Natural killer cell (primary cell): ENCODE measurements at regions not wholly inside any gene's neighbourhood (a gene's known extent, or its start where the extent isn't known, plus 50 kb on each side); places are given as distances from the start of the nearest gene placed in this dataset.

Source experiments
- ATAC-seq, 3 donors: fragments of 150-1000 bp in 2 of 3; fragments of 200-7000 bp in 1 of 3; cut with Tn5 transposase; 1 replicate in 1 of 3; 2 replicates in 2 of 3; pipeline ENCODE4 v1.10.0; 2021; ENCODE audit warnings: mild to moderate bottlenecking in 2 of 3, moderate library complexity in 2 of 3
- DNase-seq, 2 donors: peaks; one replicate each; pipeline versions ENCODE4 v3.0.0 to v3.0.0-alpha.2; 2013 to 2021; ENCODE audit warnings: mixed read lengths in 1 of 2
- H3K27ac ChIP-seq: one replicate; pipeline ENCODE4 v1.5.1; 2013; ENCODE audit warnings: mild to moderate bottlenecking, low read length
- H3K27me3 ChIP-seq: one replicate; pipeline ENCODE4 v1.6.1; 2013; ENCODE audit warnings: low read length; ENCODE audit not compliant: control insufficient read depth, insufficient read depth
- H3K36me3 ChIP-seq: one replicate; pipeline ENCODE4 v1.6.1; 2013; ENCODE audit warnings: low read length; ENCODE audit not compliant: control insufficient read depth, insufficient read depth
- H3K4me1 ChIP-seq: one replicate; pipeline ENCODE4 v1.6.1; 2013; ENCODE audit warnings: low read length; ENCODE audit not compliant: control insufficient read depth, insufficient read depth
- H3K4me3 ChIP-seq: one replicate; pipeline ENCODE4 v1.5.1; 2013; ENCODE audit warnings: low read length
- H3K9me3 ChIP-seq: one replicate; pipeline ENCODE4 v1.6.1; 2013; ENCODE audit warnings: low read length; ENCODE audit not compliant: control insufficient read depth, insufficient read depth
- H3K27ac Mint-ChIP-seq, 2 donors: one replicate each; pipeline ENCODE4 v1.8.0; 2022; ENCODE audit warnings: mild to moderate bottlenecking in 2 of 2, mixed read lengths in 2 of 2, moderate library complexity in 1 of 2
- H3K27me3 Mint-ChIP-seq, 2 donors: one replicate each; pipeline ENCODE4 v1.8.0; 2022; ENCODE audit warnings: low read depth in 2 of 2, mixed read lengths in 2 of 2
- H3K36me3 Mint-ChIP-seq: one replicate; pipeline ENCODE4 v1.8.0; 2022; ENCODE audit warnings: mixed read lengths
- H3K4me1 Mint-ChIP-seq, 2 donors: one replicate each; pipeline ENCODE4 v1.8.0; 2022; ENCODE audit warnings: mixed read lengths in 2 of 2
- H3K4me3 Mint-ChIP-seq: one replicate; pipeline ENCODE4 v1.8.0; 2022; ENCODE audit warnings: mild to moderate bottlenecking, moderate library complexity, mixed read lengths
- H3K9me3 Mint-ChIP-seq, 2 donors: one replicate each; pipeline ENCODE4 v1.8.0; 2022; ENCODE audit warnings: mixed read lengths in 2 of 2
- CTCF ChIP-seq: fragments of 200-600 bp; IDR thresholded peaks from one replicate; pipeline ENCODE4 v1.8.0; 2022; ENCODE audit warnings: antibody characterized with exemption
- WGBS: methylation state at CpG from one replicate; pipeline ENCODE4 v1.1.7; 2013; ENCODE audit warnings: missing lambda C conversion rate; ENCODE audit not compliant: insufficient coverage; 5-methylcytosine and 5-hydroxymethylcytosine counted together
- intact Hi-C: fragments of 100-400 bp; cut with micrococcal nuclease; formaldehyde crosslinking; loops from one replicate; pipeline ENCODE4 v1.14.2; 2022

- H3K4me3 ChIP-seq, result no peak overlapping the region
- intact Hi-C loops, result no loop called here
- no peak overlapping the region for H3K27ac ChIP-seq
- Mint-ChIP-seq H3K27ac (no peak overlapping the region), H3K9me3 (peaks cover 0 to 2% of the 10 kb centered on the region in 2 donors), H3K27me3 (no peaks in the 10 kb centered on the region), H3K36me3 (no peaks in the 10 kb centered on the region), H3K4me3 (no peak overlapping the region), H3K4me1 (no peaks in the 10 kb centered on the region)
- no peaks in the 10 kb centered on the region for H3K4me1 ChIP-seq
- no peaks in the 10 kb centered on the region for H3K36me3 ChIP-seq
- no peaks in the 10 kb centered on the region for H3K9me3 ChIP-seq
- 88% methylated on average over 2 of the region's 2 CpGs for WGBS
- no peak for TF ChIP-seq CTCF
- H3K27me3 ChIP-seq, result no peaks in the 10 kb centered on the region
- ATAC-seq, result no peak
- DNase-seq, result no peak
Measured at GRCh38 chr5:101995585-101995984, 300.5 kb downstream of the SLCO4C1 start.

GRCh38 chr5:101991486-101991885 is 304.6 kb downstream of the SLCO4C1 start:
- Histone ChIP-seq H3K4me3 (no peak overlapping the region), H3K9me3 (no peaks in the 10 kb centered on the region), H3K4me1 (no peaks in the 10 kb centered on the region), H3K27ac (no peak overlapping the region), H3K36me3 (no peaks in the 10 kb centered on the region), H3K27me3 (no peaks in the 10 kb centered on the region)
- Mint-ChIP-seq H3K4me1 (no peaks in the 10 kb centered on the region), H3K27me3 (no peaks in the 10 kb centered on the region), H3K9me3 (peaks cover 0 to 2% of the 10 kb centered on the region in 2 donors), H3K36me3 (no peaks in the 10 kb centered on the region), H3K4me3 (no peak overlapping the region), H3K27ac (no peak overlapping the region)
- intact Hi-C loops, result no loop called here
- ATAC-seq, result no peak
- DNase-seq, result no peak
- no peak for TF ChIP-seq CTCF
- WGBS, result 75% methylated on average over 1 of the region's 1 CpG

GRCh38 chr5:101989659-101990058 is 306.4 kb downstream of the SLCO4C1 start:
- H3K36me3 ChIP-seq, result no peaks in the 10 kb centered on the region
- H3K9me3 ChIP-seq, result no peaks in the 10 kb centered on the region
- no peak overlapping the region for H3K4me3 ChIP-seq
- H3K4me1 ChIP-seq, result no peaks in the 10 kb centered on the region
- Mint-ChIP-seq H3K4me1 (no peaks in the 10 kb centered on the region), H3K27me3 (no peaks in the 10 kb centered on the region), H3K27ac (no peak overlapping the region), H3K9me3 (no peaks in the 10 kb centered on the region), H3K4me3 (no peak overlapping the region), H3K36me3 (no peaks in the 10 kb centered on the region)
- H3K27ac ChIP-seq, result no peak overlapping the region
- no peaks in the 10 kb centered on the region for H3K27me3 ChIP-seq
- no peak for TF ChIP-seq CTCF
- intact Hi-C loops, result no loop called here
- no peak for ATAC-seq
- no CpG with 5 or more reads among the region's 1 CpG for WGBS
- DNase-seq, result no peak

GRCh38 chr5:101977729-101978345 is 318.2 kb downstream of the SLCO4C1 start:
- H3K27ac ChIP-seq, result no peak overlapping the region
- DNase-seq (peak in 1 of 2 donors; percentile 31), ATAC-seq (peak in 1 of 3 donors; percentile 36)
- Mint-ChIP-seq H3K4me3 (no peak overlapping the region), H3K27me3 (no peaks in the 10 kb centered on the region), H3K36me3 (no peaks in the 10 kb centered on the region), H3K9me3 (no peaks in the 10 kb centered on the region), H3K4me1 (no peaks in the 10 kb centered on the region), H3K27ac (no peak overlapping the region)
- intact Hi-C loops, result loop anchor here (5.0 kb wide), 1 partner anchor 1546 kb away; no protein-coding TSS in a partner anchor
- WGBS, result 0% methylated on average over 1 of the region's 1 CpG
- no peak for TF ChIP-seq CTCF
- no peaks in the 10 kb centered on the region for H3K36me3 ChIP-seq
- no peaks in the 10 kb centered on the region for H3K27me3 ChIP-seq
- H3K4me1 ChIP-seq, result no peaks in the 10 kb centered on the region
- H3K9me3 ChIP-seq, result no peaks in the 10 kb centered on the region
- no peak overlapping the region for H3K4me3 ChIP-seq
